ENCODE measurements at regions not wholly inside any gene's neighbourhood (a gene's known extent, or its start where the extent isn't known, plus 50 kb on each side); places are given as distances from the start of the nearest gene placed in this dataset.

GRCh38 chr20:52826722-52827121 lies 145.4 kb upstream of the TSHZ2 start (continued):
- no peak for TF ChIP-seq CHD7 (IDR thresholded peaks at IDR 0.05; ENCODE audit: insufficient replicate concordance, low read length)
- TF ChIP-seq BACH1 (IDR thresholded peaks at IDR 0.05; ENCODE audit: low read length): no peak
- no peak for TF ChIP-seq KDM4A (IDR thresholded peaks at IDR 0.05; ENCODE audit: low read depth, low read length, severe bottlenecking)
- TF ChIP-seq SP1 (IDR thresholded peaks at IDR 0.05; ENCODE audit: low read depth, low read length): no peak
- no peak for TF ChIP-seq RNF2 (IDR thresholded peaks at IDR 0.05; ENCODE audit: borderline replicate concordance, low read depth, low read length, missing control alignments, poor library complexity, severe bottlenecking)
- no peak for TF ChIP-seq POU5F1 (IDR thresholded peaks at IDR 0.05; ENCODE audit: low read depth, low read length)
- TF ChIP-seq TBP (IDR thresholded peaks at IDR 0.05; ENCODE audit: low read depth, low read length): no peak

Measured in H1 (cell line).